A204.1 (cell line): ENCODE measurements at regions not wholly inside any gene's neighbourhood (a gene's known extent, or its start where the extent isn't known, plus 50 kb on each side); places are given as distances from the start of the nearest gene placed in this dataset.
"Not testable (repeated sequence)": the region's sequence is repeated elsewhere in the genome, so short reads cannot be mapped to it uniquely, and the experiment has no call there.

Experiments
- FAIRE-seq: peaks from 2 replicates; lab custom pipeline; 2012; peaks lifted over from hg19 to GRCh38; lab: Jason Lieb, UNC

DNA sequence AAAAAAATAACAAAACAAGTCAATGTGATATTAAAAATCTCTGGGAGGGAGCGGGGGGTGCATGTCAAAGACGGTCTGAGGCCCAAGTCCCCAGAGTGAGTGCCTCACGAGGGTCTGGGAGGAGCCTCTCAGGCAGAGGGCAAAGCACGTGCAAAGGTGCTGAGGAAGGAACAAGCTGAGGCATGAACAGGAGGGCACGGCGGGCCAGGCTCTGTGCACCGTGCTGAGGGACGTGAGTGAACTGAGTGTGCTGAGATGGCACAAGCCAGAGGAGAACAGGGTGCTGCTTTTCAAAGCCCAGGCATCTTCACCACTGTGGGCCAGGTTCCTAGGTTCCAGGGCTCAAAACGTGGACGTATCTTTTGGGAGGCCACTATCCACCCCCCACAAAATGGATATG, 142.1 kb upstream of the PHACTR3 start:
- FAIRE-seq: no peak

DNA sequence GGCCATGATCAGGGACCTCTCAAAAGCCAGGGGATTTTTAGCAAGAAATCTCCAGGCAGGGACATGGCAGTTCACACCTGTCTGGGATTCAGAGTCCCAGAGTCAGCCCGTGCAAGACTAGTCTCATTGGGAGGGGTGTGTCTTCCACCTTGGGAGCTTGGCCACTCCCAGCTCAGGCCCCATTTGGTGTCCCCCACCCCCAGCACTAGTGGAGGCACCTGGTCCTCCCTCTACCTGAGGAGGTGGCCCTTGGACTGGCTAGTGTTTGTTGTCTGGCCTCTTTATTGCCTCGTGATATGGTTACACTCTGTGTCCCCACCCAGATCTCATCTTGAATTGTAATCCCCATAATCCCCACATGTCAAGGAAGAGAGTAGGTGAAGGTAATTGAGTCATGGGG, 140.8 kb upstream of the PHACTR3 start:
- FAIRE-seq: no peak

DNA sequence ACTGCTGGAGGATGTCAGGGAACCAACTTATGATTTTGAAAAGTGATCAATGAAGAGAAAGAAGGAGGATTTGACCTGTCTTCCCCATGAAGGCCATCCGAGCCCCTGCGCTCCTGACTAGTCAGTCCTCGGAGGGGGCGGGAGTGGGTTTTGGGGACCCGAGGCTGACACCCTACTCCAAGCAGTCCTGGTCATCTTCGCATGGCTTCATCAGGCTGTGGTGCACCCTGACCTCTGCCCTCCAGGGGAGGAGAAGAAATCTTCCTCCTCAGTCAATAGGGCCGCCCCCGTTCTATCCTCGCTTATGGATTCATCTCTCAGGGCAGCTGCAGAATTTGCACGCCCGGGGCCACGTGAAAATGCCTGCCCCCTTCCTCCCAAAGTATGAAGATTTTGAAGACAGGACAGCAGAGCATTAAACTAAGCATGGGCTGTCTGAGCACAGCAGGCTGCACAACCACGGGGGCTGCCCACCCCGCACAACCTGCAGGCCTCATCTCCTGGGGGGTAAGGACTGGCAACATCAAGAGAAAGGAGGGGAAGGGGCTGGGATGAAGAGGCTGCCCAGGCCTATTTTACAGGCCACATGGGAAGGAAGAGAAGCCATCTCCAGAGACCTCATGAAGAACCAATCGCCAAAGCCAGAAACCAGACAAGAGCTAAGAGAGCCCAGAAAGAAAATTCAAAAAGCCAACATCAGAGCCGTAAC, 138.1 kb upstream of the PHACTR3 start:
- FAIRE-seq: no peak

DNA sequence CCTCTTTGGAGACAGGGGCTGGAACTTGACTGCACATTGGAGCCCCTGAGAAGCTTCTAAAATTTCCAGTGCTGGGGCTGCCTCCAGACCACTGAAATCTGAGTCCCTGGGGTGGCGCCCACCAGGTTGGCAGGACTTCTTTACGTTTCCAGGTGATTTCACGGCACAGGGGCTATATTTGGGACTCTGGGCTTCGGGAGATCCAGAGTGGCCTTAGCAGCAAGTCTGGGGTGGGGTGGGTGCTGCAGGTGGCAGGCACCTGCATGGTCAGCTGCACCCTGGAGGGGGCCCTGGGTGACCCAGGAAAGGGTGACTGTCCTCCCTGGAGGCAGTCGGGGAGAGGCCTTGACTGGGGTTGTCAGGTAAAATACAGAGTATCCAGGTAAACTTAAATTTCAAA, 135.5 kb upstream of the PHACTR3 start:
- FAIRE-seq: no peak

DNA sequence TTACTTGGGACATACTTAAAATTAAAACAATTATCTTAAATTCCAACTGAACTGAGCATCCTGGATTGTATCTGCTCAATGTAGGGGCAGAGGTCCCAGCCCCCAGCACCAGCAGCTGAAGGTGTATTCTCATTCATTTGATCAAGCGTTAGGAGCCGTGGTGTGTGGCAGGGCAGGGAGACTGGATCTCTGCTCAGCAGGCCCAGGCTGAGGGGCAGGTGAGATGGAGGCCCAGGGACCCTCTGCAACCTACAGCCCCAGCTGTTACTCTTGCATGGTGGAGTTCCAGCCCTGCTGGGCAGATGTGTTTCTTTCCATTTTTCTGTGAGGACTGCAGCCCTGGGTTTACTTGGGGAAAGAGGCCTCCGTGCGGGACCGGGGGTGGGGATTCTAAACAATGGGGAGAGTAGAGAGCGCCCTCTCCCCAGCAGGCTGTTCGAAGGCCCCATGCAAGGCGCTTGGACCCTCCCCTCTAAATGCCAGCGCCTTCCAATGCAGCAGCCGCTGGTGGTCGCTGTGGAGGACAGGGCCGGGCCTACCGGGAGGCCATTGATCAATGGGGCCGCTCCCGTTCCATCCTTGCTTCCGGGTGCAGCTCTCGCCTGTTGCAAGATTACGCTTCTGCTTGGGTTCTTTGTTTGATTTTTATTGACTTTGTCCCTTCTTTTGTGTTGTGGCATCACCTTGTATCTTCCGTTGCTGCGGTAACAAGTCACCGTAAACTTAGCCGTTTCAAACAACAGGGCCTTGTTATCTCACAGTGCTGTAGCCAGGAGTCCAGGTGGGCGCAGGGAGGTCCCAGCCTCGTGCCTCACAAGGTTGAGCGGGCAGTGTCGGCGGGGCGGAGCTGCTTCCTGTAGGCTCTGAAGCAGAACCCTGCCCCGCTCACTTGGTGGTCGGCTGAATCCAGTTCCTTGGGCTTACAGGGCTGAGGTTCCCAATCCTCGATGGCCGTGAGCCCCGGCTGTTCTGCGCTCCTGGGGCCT, 134.8 kb upstream of the PHACTR3 start:
- FAIRE-seq: no peak

DNA sequence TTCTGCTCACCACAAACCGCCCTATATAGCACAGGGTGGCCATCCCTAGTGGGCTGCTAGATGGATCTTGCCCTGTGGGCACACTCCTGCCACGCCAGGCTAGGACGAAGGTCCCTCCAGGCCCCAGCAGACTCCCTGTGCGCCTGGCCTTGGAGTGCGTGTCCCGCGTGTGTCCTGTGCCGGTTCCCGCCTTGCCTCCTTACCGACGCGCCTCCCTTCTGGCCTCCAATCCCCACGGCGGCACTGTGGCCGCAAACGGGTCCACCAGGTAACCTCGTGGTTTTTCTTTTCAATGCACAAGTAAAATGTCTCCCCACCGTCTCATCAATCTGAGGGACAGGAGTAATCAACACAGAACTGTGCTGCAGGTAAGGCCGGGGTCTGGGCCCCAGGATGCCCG, 133.8 kb upstream of the PHACTR3 start:
- no peak for FAIRE-seq

DNA sequence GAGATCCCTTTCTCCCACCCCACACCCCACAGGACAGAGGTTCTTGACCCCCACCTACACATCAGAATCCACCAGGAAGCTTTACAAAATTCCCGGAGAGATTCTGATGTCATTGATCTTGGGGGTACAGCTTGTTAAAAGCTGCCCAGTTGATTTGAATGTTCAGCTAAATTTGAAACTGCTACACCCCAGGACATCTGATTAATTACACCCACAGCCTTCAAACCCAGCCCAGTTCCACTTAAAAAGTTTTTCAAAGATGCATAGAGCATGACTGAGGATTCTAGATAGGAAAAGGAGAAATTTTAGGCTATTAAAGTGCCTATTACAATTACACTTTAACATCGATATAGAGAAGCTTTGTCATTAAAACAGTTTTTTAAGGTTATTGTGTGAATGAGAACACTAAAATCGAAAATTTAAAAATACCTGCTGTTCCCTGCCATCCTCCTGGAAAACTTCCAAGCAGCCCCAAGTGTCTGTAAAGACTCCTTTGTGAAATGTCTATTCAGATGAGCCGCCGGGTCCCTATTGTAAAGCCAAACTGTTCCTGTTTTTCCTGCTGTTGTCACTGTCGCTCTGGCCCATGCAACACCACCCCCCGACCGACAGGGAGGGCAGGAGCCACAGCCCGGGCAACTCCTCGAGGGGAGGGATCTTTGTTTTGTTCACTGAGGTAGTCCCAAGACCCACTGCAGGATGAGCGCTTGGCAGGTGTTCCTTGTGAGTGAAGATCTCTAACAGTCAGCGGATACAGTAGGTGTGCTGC, 132.5 kb upstream of the PHACTR3 start:
- FAIRE-seq: no peak

DNA sequence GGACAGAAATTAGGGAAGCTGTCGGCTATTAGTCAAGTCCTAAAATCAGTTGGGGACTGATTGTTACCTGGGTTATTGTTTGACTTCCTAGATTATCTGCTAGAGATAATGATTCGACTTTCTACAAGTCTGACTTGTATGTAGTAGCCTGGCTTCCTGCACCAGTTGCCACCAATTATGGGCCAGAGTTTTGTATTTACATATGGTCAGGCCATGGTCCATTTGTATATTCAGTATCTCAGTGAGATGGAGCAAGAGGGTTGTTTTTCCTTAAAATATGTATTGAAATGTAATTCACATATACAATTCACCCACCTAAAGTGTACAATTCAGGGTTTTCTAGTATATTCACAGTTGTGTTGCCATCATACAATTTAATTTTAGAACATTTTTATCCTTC, 130.6 kb upstream of the PHACTR3 start:
- FAIRE-seq: no peak

DNA sequence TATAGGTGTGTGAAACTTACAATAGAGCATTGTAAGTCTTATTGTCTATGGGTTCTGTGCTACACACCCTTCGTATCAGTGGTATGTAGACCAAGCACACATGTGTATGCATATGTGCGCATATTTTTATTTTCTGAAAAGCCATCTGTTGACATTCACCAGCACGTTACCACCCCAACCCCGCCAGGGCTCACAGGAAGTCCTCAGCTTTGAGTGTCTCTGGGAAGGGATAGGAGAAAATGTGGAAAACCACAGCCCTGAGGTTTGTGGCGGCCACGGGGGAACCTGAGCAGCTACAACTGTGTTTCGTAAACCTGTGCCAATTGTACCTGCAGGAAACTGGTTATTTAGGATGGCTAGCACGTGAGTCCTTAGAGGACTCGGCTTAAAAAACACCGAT, 123.3 kb upstream of the PHACTR3 start:
- no peak for FAIRE-seq

DNA sequence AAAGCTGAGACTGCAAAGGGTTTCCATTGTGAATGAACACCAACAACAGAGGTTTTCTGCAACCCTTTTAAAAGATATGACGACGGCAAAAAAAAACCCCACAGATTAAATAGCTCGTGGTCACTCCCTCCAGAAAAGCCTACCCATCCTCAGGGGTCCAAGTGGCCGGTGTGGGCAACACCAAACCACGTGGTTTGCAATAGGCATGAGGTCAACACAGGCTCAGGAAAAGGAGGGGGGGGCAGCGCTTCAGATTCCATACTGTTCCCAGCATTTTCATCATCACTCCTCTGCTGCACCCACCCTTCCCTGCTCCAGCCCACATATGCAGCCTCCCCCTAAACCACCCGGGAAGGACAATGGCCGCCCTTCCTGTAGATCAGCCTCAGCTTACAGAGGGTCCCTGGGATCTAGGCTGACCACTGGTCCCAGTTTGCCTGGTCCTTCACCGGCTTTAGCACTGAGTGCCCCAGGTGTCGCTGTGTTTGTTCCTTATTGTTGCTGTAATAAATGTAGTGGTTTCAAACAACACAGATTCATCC, 122.8 kb upstream of the PHACTR3 start:
- FAIRE-seq: no peak

DNA sequence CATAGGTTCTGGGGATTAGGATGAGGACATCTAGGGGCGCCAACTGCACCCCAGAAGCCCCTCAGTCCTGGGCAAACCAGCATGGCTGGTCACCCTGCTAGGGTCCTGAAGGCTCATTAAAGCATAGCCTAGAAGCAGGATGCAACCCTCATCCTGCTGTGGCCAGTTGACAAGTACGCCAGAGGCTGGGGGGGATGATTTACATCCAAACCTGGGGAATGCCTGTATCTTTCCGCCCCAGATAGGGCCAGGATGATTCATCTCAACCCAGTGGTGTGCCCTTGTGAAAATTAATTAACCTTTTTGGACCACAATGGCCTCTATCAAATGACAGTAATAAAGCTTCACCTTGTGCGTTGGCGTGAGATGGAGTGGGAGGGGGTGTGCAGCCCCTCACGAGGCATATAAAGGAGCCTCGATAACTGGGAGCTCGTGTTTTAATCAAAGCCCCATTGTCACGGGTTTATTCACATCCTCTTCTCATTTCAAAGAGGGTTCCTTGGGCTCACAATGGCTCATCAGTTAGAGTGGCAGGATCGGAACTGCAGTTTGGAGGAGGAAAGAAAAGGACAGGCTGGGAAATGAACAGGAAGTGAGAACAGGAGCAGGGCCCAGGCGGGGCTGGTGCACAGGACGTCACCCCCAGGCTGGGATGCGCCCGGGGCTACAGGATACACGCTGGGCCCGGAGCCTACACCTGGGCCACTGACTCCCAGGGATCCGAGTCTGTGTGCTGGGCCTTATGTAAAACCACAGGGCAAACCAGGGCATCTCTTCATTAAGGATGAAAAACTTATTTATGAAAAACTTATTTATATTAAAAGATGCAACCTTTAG, 121.8 kb upstream of the PHACTR3 start:
- FAIRE-seq: no peak

DNA sequence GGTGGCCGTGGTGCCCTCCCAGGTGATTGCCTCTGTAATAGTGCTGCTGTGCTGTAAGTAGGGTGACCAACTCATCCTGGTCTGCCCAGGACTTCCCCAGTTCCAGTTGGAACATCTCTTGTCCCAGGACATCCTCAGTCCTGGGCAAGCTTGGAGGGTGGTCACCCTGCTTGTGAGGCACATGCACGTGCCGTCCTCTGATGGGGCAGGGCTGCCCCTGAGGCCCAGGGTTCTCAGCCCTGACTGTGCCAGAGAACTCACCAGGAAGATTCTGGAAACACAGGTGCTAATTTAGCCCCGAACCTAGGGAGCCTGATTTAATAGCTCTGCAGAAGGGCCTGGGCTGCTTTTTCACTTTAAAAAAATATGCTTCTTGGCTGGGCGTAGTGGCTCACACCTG, 120.9 kb upstream of the PHACTR3 start:
- FAIRE-seq: no peak

DNA sequence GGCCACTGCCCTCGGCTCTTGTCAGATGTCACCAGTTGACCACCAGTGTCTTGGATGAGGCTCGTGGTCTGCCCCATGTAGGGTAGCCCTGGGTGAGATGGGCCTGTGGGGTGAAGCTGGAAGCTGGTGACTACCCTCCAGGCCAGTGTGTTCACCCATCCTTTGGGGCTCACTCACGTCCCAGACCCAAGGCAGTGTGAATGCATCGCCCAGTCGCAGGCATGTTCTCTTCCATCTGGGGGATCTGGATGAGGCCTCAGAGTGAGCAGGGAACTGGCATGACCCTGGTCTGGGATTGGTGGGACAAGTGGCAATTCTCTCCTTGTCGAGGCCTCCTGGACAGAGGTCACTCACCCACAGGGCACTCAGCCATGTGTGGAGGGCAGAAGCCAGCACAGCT, 120.1 kb upstream of the PHACTR3 start:
- no peak for FAIRE-seq

DNA sequence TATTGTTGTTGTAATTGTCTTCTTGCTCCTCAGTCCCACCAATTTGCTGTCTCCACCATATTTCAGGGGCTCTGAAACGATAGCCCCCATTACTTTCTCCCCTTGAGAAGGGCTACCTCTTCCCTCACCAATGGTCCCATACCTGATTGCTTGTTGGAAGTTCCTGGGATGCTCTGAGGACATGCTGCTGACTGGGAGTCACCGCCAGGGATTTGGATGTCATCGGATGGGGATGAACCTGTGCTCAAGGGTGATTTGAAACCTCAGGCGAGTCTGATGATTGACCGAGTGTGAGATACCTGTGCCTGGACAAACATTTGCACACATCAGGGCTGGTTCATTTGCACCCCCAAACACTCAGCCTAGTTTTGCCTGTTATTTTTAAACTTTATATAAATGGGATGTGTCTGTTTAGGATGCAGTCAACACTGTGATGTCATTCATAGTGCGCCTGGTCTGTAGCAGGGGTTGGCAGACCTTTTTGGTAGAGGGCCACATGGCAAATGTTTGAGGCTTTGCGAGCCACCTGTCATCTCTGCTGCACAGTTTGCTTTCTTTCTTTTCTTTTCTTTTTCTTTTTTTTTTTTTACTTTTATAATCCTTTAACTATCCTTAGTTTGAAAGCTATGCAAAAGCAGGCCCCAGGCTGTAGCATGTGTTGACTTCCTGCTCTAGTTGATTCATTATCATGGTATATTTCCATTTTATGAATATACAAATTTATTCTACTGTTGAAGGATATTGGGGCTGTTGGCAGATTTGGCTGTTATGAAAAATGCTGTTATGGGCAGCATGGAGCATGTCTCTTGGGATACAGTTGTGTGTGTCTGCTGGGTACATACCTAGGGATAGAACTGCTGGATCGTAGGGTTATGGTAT, 118.5 kb upstream of the PHACTR3 start:
- FAIRE-seq: no peak

DNA sequence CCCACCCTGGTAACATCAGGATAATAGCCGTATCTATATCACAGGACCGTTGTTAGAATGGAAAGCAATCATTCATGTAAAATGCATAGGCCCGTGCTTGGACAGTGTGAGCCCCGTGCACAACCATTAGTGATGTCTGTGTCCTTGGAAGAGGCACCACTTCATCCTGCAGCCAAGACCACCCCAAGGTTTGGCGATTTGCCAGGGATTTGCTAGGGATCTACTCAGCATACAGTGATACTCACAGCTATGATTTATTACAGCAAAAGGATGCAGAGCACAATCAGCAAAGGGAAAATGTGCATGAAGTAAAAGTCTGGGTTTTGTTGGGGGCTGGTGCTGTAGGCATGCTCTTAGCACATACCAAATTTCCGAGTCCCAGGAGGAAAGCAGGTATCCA, 115.9 kb upstream of the PHACTR3 start:
- not testable (repeated sequence) for FAIRE-seq

DNA sequence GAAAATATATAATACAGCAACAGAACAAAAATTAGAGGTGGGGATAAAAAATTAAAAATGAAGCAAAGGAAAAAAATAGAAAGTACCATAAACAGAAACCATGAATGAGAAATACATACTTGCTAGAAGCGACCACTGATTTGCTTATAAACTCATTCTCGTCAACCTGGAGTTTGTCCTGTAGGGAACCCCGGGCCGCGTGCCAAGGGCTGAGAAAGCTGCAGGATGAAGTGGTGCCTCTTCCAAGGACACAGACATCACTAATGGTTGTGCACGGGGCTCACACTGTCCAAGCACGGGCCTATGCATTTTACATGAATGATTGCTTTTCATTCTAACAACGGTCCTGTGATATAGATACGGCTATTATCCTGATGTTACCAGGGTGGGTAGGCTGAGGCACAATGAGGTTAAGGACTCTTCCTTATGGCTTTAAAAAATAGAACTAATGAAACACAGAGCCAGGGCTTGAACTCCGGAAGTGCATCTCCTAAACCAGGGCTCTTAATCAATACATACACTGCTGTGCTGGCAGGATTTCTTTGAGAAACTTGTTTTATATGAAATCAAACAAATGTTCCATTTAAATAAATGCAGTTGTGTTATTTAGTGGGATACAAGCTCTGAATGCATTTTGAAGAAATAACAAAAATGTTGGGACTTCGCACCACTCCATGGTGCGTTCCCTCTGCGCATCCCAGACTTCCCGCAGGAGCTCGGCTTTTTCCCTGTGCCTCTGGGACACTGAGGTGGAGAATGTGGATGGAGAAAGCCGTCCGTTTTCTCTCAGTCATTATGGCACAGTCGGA, 113.9 kb upstream of the PHACTR3 start:
- FAIRE-seq: not testable (repeated sequence)

DNA sequence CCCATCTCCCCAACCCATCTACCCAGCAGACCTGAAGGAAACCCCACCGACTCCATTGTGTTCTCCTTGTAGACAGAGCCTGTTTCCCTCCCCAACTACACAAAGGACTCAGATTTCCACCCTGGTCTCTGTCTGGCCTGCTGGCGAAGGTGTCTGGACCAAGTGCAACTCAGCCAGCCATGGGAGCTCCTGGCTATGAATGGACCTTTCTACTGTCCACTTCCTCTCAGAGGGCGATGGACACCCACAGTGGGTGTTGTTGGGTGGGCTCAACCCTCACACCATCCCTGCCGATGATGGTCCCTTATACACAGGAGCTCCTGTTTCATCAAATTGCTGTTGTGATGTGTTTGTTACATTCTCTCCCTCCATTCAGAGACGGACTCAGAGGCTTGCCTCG, 112.5 kb upstream of the PHACTR3 start:
- FAIRE-seq: no peak

DNA sequence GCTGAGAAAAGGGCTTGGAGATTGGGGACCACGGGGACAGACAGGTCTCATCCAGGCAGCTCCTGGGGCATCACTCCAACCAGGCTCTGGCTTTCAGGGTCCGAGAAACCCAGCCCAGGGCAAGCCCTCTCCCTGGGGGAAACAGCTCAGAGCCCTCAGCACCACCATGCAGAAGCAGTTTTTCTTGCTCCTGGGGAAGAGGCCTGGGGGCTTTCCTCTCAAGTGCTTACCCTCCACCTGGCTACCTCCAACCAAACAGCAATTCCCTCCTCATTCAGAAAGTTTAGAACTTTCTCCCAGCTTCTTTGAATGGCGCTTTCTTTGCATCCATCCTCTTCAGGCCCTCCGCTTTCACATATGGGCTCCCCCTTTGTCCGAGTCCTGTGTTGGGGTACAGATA, 110.4 kb upstream of the PHACTR3 start:
- no peak for FAIRE-seq

DNA sequence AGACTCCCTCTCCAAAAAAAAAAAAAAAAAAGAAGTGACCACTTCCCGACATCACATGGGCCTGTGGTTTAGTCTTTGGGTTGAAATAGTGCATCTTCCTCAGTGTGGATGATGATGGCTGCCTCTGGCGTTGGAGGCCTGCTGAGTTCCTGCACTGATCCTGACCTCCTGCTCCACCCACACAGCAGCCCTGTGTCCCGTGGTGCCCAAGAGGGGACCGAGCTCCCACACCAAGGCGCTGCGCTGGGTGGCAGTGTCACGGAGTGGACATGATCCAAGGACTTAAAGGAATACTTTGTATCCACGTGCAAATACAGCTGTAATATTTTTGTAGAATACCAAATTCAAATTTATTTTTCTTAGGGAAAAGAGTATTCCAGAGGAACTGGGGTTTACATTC, 109.2 kb upstream of the PHACTR3 start:
- no peak for FAIRE-seq
